SW480 (cell line): ENCODE measurements at regions not wholly inside any gene's neighbourhood (a gene's known extent, or its start where the extent isn't known, plus 50 kb on each side); places are given as distances from the start of the nearest gene placed in this dataset.

Source experiments
- DNase-seq: peaks from one replicate; pipeline ENCODE4 v3.0.0-alpha.2; 2016; ENCODE audit warnings: low spot score

- DNase-seq: no peak
Measured at GRCh38 chr7:37504801-37505200, 56.1 kb upstream of the ELMO1 start.

- no peak for DNase-seq
Measured at GRCh38 chr7:37505750-37506353, 57.2 kb upstream of the ELMO1 start.

GRCh38 chr7:37508118-37508517 lies 59.5 kb upstream of the ELMO1 start:
- DNase-seq: no peak

GRCh38 chr7:37510043-37510634 lies 61.5 kb upstream of the ELMO1 start:
- peak; percentile 17 for DNase-seq

GRCh38 chr7:37511915-37512314 lies 63.3 kb upstream of the ELMO1 start:
- DNase-seq: no peak

GRCh38 chr7:37514497-37514896 lies 65.8 kb upstream of the ELMO1 start:
- DNase-seq: no peak

- no peak for DNase-seq
Measured at GRCh38 chr7:37516664-37517063, 68.0 kb upstream of the ELMO1 start.

- DNase-seq: no peak
Measured at GRCh38 chr7:37518266-37518665, 69.6 kb upstream of the ELMO1 start.

GRCh38 chr7:37524056-37524455 lies 75.4 kb upstream of the ELMO1 start:
- DNase-seq: no peak

- DNase-seq: no peak
Measured at GRCh38 chr7:37524797-37525196, 76.1 kb upstream of the ELMO1 start.

- DNase-seq: no peak
Measured at GRCh38 chr7:37526623-37527022, 78.0 kb upstream of the ELMO1 start.

GRCh38 chr7:37527109-37527508 lies 78.4 kb upstream of the ELMO1 start:
- no peak for DNase-seq

GRCh38 chr7:37531225-37531624 lies 82.6 kb upstream of the ELMO1 start:
- DNase-seq: no peak

GRCh38 chr7:37532636-37533035 lies 84.0 kb upstream of the ELMO1 start:
- DNase-seq: no peak

- no peak for DNase-seq
Measured at GRCh38 chr7:37534893-37535610, 86.4 kb upstream of the ELMO1 start.

GRCh38 chr7:37535841-37536240 lies 87.2 kb upstream of the ELMO1 start:
- no peak for DNase-seq

GRCh38 chr7:37536706-37537105 lies 88.0 kb upstream of the ELMO1 start:
- no peak for DNase-seq

GRCh38 chr7:37537439-37537838 lies 88.8 kb upstream of the ELMO1 start:
- no peak for DNase-seq

- DNase-seq: no peak
Measured at GRCh38 chr7:37538945-37539344, 90.3 kb upstream of the ELMO1 start.

GRCh38 chr7:37540917-37541316 lies 92.3 kb upstream of the ELMO1 start:
- no peak for DNase-seq

GRCh38 chr7:37541810-37542443 lies 93.3 kb upstream of the ELMO1 start:
- DNase-seq: no peak

- DNase-seq: no peak
Measured at GRCh38 chr7:37545619-37546534, 97.2 kb upstream of the ELMO1 start.
